ENCODE measurements at regions not wholly inside any gene's neighbourhood (a gene's known extent, or its start where the extent isn't known, plus 50 kb on each side); places are given as distances from the start of the nearest gene placed in this dataset.
"Not testable (repeated sequence)": the region's sequence is repeated elsewhere in the genome, so short reads cannot be mapped to it uniquely, and the experiment has no call there.

DNA sequence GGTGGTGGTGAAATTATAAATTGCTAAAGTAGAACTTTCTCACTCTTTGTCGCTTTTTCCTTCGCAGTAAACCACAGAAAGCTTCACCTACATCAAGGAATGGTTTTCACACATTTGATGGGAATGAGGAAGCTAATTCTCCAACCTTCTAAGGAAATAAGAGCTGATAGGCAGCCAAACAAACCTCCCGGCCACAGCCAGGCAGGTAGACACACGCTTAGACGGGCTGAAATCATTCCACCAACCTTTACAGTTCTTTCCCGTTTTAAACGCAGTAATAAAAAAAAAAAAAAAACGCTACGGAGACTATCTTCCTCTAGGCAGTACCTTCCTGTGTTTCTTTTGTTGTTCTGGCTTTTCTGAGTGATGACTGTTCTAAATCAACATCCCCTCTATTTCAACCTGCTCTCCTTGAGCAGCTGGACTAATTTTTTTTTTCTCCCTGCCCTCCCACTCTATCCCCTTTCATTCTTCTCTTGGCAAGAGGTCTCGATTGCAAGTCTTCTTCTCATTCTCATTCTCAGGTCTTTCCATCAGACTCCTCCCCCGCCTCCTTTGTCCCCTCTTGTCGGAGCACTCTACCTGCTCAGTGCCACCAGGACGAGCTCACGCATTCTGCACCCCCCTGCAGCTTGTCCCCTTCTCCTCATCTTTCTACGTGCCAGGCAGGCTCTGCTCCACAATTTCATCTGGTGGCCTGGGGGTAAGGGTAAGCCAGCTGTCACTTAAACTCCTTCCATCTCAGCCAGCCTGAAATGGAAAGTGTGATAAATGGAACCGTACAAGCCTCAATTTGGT lies 391.1 kb upstream of the MDFIC2 start:
- WGBS = 78% methylated on average over 15 of the region's 16 CpGs
- Histone ChIP-seq H3K36me3 (ENCODE audit: insufficient read depth, low read length) (no peaks in the 10 kb centered on the region), H3K4me3 (ENCODE audit: low read length) (no peak overlapping the region), H3K27ac (ENCODE audit: low read depth, low read length) (no peak overlapping the region), H3K9ac (ENCODE audit: low read depth, low read length) (no peak overlapping the region), H3K9me3 (ENCODE audit: insufficient read depth, low read depth, low read length) (no peaks in the 10 kb centered on the region), H3K4me1 (ENCODE audit: insufficient read depth, low read length) (peaks cover 26% of the 10 kb centered on the region), H3K27me3 (ENCODE audit: insufficient read depth, low read length) (no peaks in the 10 kb centered on the region)

DNA sequence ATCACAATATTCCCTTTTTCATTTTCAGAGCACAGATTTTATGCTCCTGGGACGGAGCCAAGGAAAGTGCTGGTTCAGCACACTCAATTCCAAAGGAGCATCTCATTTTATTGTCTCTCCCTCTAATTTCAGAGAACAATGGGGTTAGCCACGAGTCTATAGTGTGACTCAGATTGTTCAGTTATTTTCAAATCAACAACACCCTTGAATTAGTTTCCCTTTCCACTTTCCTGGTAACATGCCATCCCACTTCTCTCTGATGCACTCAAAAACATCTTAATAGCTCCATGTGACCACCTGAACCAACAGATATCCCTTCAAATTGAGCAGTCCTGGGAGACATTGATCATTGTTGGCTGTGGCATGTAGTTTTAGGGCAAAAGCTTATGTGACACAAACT lies 389.7 kb upstream of the MDFIC2 start:
- Histone ChIP-seq H3K27me3 (ENCODE audit: insufficient read depth, low read length) (no peaks in the 10 kb centered on the region), H3K4me1 (ENCODE audit: insufficient read depth, low read length) (peaks cover 26% of the 10 kb centered on the region), H3K36me3 (ENCODE audit: insufficient read depth, low read length) (no peaks in the 10 kb centered on the region), H3K27ac (ENCODE audit: low read depth, low read length) (no peak overlapping the region), H3K4me3 (ENCODE audit: low read length) (no peak overlapping the region), H3K9ac (ENCODE audit: low read depth, low read length) (no peak overlapping the region), H3K9me3 (ENCODE audit: insufficient read depth, low read depth, low read length) (no peaks in the 10 kb centered on the region)
- WGBS = 82% methylated on average over 2 of the region's 2 CpGs

DNA sequence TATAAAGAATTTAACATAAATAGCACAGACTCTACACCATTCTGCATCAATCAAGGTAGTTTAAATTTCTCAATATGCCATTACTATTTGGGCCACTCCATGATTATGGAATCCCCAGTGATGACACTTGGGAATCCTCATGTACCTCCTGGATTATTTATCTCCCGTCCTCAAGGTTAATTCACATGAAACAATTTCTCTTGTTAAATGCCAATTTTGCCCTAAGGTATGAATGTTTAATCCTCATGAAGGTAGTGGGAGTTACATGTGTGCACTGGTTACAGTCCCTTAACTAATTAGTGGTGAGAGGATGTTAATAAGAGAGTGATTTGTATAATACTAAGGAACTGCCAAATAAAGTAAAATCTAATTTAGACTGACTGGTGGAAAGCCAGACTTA lies 372.3 kb upstream of the MDFIC2 start:
- H3K36me3 ChIP-seq (ENCODE audit: insufficient read depth, low read length) = no peaks in the 10 kb centered on the region
- no peak overlapping the region for H3K27ac ChIP-seq (ENCODE audit: low read depth, low read length)
- 89% methylated on average over 1 of the region's 1 CpG for WGBS
- no peaks in the 10 kb centered on the region for H3K4me1 ChIP-seq (ENCODE audit: insufficient read depth, low read length)
- no peak overlapping the region for H3K9ac ChIP-seq (ENCODE audit: low read depth, low read length)
- H3K9me3 ChIP-seq (ENCODE audit: insufficient read depth, low read depth, low read length) = no peaks in the 10 kb centered on the region
- H3K4me3 ChIP-seq (ENCODE audit: low read length) = no peak overlapping the region
- H3K27me3 ChIP-seq (ENCODE audit: insufficient read depth, low read length) = no peaks in the 10 kb centered on the region

DNA sequence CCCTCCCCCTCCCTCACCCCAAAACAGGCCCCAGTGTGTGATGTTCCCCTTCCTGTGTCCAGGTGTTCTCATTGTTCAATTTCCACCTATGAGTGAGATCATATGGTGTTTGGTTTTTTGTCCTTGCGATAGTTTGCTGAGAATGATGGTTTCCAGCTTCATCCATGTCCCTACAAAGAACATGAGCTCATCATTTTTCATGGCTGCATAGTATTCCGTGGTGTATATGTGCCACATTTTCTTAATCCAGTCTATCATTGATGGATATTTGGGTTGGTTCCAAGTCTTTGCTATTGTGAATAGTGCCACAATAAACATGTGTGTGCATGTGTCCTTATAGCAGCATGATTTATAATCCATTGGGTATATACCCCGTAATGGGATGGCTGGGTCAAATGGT lies 363.4 kb upstream of the MDFIC2 start:
- not testable (repeated sequence) for H3K4me3 ChIP-seq (ENCODE audit: low read length); H3K27me3 ChIP-seq (ENCODE audit: insufficient read depth, low read length); H3K4me1 ChIP-seq (ENCODE audit: insufficient read depth, low read length); H3K36me3 ChIP-seq (ENCODE audit: insufficient read depth, low read length); H3K9me3 ChIP-seq (ENCODE audit: insufficient read depth, low read depth, low read length); H3K9ac ChIP-seq (ENCODE audit: low read depth, low read length); H3K27ac ChIP-seq (ENCODE audit: low read depth, low read length)
- whole genome bisulfite sequencing = 83% methylated on average over 1 of the region's 3 CpGs

DNA sequence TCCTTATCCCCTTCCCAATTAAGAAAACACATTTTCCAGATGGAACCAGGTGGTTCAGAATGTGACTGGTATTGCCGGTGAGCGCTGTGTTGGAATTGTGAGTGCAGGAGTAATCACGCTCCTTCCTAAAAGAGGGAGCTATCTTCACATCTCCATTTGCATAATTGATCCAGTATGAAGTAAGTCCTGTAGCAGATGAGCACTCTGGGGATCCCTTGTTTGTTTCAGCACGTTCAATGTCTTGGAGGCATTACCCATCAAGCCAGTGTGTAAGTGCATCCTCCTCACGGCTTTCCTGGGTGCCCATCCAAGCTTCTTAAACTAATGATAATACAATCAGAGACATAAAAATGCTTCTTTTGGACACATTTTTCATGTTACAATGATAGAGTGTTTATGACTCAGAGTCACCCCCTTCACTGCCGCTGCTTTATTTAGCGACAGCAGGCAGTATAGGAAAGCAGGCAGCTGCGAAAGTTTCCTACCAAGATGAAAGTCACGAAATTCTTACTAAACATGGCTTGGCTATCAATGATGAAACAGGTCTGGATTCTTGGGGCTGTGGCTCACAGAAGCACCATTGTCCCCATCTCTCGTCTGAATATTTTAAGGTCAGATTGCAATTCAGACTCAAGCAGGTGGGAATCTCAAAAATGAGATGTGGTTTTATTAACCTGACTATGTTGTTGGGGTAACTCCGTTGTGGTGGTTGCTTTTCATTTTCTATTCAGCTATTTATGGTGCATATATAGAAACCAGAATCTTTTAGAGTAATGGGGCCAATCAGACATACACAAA lies 346.3 kb upstream of the MDFIC2 start:
- WGBS = 96% methylated on average over 10 of the region's 11 CpGs
- no peak overlapping the region for H3K4me3 ChIP-seq (ENCODE audit: low read length)

DNA sequence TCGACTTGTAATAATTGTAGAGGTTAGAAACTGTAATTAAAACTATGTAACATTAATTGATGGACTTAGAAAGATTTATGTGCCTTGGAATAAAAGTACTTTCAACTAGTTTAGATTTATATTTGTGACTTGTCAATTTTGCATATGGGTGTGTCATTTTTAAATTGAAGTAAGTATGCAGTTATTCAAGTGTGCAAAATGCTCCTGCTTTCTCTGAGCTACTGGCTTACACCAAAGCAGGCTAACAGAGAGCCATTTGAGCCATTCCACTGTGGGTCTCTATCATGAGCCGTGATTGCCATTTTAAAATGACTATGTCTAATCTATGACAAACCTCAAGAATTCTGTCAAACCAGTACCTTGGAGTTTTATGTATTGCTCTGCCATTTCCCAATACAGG lies 345.0 kb upstream of the MDFIC2 start:
- Histone ChIP-seq H3K4me1 (ENCODE audit: insufficient read depth, low read length) (0 out of 2 replicates have a peak, but pooled peaks cover 4% of the 10 kb centered on the region), H3K27me3 (ENCODE audit: insufficient read depth, low read length) (no peaks in the 10 kb centered on the region), H3K9me3 (ENCODE audit: insufficient read depth, low read depth, low read length) (no peaks in the 10 kb centered on the region), H3K9ac (ENCODE audit: low read depth, low read length) (no peak overlapping the region), H3K4me3 (ENCODE audit: low read length) (no peak overlapping the region), H3K36me3 (ENCODE audit: insufficient read depth, low read length) (no peaks in the 10 kb centered on the region), H3K27ac (ENCODE audit: low read depth, low read length) (no peak overlapping the region)
- 99% methylated on average over 2 of the region's 2 CpGs for WGBS

More for the DNA sequence above, 346.3 kb upstream of the MDFIC2 start:
- Histone ChIP-seq H3K9me3 (ENCODE audit: insufficient read depth, low read depth, low read length) (no peaks in the 10 kb centered on the region), H3K4me1 (ENCODE audit: insufficient read depth, low read length) (0 out of 2 replicates have a peak, but pooled peaks cover 4% of the 10 kb centered on the region), H3K9ac (ENCODE audit: low read depth, low read length) (no peak overlapping the region), H3K27me3 (ENCODE audit: insufficient read depth, low read length) (no peaks in the 10 kb centered on the region), H3K27ac (ENCODE audit: low read depth, low read length) (no peak overlapping the region), H3K36me3 (ENCODE audit: insufficient read depth, low read length) (no peaks in the 10 kb centered on the region)

DNA sequence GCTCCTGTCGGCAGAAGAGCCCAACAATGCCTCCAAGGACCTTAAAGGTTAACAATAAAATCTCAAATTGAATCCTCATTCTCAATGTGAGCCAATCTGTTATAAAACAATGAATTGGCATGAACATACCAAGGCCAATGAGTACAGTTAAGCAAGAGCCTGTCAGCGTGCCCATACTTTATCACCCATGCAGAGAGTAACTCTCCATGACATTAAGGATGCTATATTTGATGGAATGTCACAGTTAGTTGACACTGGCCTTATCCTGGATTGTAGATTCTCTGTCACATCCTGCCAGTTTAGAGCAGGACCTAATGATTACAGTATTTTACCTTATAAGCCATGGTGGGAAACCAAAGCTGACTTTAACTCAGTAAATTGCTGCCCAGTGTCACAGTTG lies 335.4 kb upstream of the MDFIC2 start:
- Histone ChIP-seq H3K36me3 (ENCODE audit: insufficient read depth, low read length) (no peaks in the 10 kb centered on the region), H3K4me3 (ENCODE audit: low read length) (no peak overlapping the region), H3K9me3 (ENCODE audit: insufficient read depth, low read depth, low read length) (no peaks in the 10 kb centered on the region), H3K27me3 (ENCODE audit: insufficient read depth, low read length) (no peaks in the 10 kb centered on the region), H3K4me1 (ENCODE audit: insufficient read depth, low read length) (no peaks in the 10 kb centered on the region), H3K27ac (ENCODE audit: low read depth, low read length) (no peak overlapping the region), H3K9ac (ENCODE audit: low read depth, low read length) (no peak overlapping the region)
- 90% methylated on average over 2 of the region's 2 CpGs for WGBS

DNA sequence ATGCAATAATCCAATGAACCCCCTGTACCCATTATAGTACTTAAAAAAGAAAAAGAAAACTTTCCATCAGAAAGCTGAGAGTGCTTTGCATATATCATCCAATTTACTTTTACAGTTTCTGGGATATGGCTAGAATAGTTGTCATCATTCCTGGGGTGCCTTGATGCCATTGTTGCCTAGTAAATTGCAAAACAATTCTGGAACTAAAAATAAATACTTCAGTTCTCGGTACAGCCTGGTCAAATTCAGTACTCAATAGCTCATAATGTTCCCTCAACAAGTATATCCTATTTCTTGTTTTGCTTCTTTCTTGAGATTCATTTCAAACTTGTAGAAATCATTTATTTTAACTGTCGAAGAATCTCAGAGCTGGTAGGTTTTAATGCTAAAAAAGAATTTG lies 334.7 kb upstream of the MDFIC2 start:
- Histone ChIP-seq H3K4me3 (ENCODE audit: low read length) (no peak overlapping the region), H3K36me3 (ENCODE audit: insufficient read depth, low read length) (no peaks in the 10 kb centered on the region), H3K27ac (ENCODE audit: low read depth, low read length) (no peak overlapping the region), H3K9me3 (ENCODE audit: insufficient read depth, low read depth, low read length) (no peaks in the 10 kb centered on the region), H3K9ac (ENCODE audit: low read depth, low read length) (no peak overlapping the region), H3K27me3 (ENCODE audit: insufficient read depth, low read length) (no peaks in the 10 kb centered on the region), H3K4me1 (ENCODE audit: insufficient read depth, low read length) (no peaks in the 10 kb centered on the region)
- 90% methylated on average over 2 of the region's 2 CpGs for WGBS

DNA sequence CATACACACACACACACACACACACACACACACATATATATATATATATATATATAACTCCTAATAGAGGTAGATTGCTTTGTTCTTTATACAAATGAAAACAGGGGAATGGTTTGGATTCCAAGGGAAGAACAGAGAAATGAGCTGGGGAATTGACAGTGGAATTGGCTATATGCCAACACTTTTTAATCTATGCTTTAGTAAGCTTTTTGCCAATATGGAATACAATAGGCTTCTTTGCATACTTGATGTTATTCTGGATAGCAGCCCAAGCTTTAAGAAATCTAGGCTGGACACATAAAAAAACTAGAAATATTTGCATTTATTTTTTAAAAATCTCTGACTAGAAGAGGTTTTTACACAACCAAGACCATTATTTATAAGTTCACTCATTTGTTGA lies 334.2 kb upstream of the MDFIC2 start:
- Histone ChIP-seq H3K4me3 (ENCODE audit: low read length) (no peak overlapping the region), H3K9me3 (ENCODE audit: insufficient read depth, low read depth, low read length) (no peaks in the 10 kb centered on the region)

DNA sequence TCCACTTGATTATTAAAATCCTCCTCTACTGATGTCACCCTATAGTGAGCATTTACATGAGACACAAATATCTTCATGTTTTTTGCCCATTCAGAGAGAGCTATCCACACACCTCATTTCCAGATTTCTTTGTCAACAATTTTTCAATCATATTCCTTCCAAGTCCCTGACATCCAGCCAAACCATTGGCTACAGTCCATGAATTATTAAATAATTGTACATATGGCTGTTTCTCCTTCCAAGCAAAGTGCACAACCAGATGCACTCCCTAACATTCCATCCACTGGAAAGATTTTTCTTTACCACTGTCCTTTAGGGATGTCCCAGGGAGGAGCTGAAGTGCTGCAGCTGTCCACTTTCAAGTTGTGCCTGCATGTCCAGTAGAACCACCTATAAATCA lies 328.0 kb upstream of the MDFIC2 start:
- Histone ChIP-seq H3K27ac (ENCODE audit: low read depth, low read length) (no peak overlapping the region), H3K27me3 (ENCODE audit: insufficient read depth, low read length) (no peaks in the 10 kb centered on the region; the same call in 1 of the 2 replicates), H3K9me3 (ENCODE audit: insufficient read depth, low read depth, low read length) (no peaks in the 10 kb centered on the region), H3K4me1 (ENCODE audit: insufficient read depth, low read length) (no peaks in the 10 kb centered on the region), H3K36me3 (ENCODE audit: insufficient read depth, low read length) (no peaks in the 10 kb centered on the region), H3K4me3 (ENCODE audit: low read length) (no peak overlapping the region), H3K9ac (ENCODE audit: low read depth, low read length) (no peak overlapping the region)

More for the DNA sequence above, 334.2 kb upstream of the MDFIC2 start:
- no peak overlapping the region for H3K27ac ChIP-seq (ENCODE audit: low read depth, low read length)
- H3K9ac ChIP-seq (ENCODE audit: low read depth, low read length) = no peak overlapping the region
- H3K27me3 ChIP-seq (ENCODE audit: insufficient read depth, low read length) = no peaks in the 10 kb centered on the region
- no peaks in the 10 kb centered on the region for H3K36me3 ChIP-seq (ENCODE audit: insufficient read depth, low read length)
- H3K4me1 ChIP-seq (ENCODE audit: insufficient read depth, low read length) = no peaks in the 10 kb centered on the region

DNA sequence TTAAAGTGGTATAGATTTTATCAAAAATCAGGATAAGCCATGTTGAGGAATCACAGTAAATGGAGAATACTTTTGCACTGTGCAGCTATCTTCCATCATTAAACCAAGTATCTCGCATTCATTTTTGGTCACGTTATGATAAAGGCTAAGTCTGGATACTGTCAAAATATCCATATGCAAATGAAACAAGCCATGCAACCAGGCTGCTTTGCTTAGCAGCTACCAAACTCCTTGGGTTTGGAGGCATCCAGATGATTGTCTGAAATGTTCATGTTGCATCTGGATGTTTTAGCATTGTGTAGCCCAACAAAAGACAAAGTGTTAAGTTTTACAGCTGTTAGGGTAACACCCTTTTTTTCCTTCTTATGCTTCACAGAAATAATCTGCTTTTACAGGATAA lies 322.9 kb upstream of the MDFIC2 start:
- no peaks in the 10 kb centered on the region for H3K9me3 ChIP-seq (ENCODE audit: insufficient read depth, low read depth, low read length)
- WGBS = 76% methylated on average over 2 of the region's 2 CpGs
- H3K4me1 ChIP-seq (ENCODE audit: insufficient read depth, low read length) = peaks cover 14% of the 10 kb centered on the region

More for the DNA sequence above, 322.9 kb upstream of the MDFIC2 start:
- peaks cover 12% of the 10 kb centered on the region; the same call in 1 of the 2 replicates for H3K27me3 ChIP-seq (ENCODE audit: insufficient read depth, low read length)
- H3K9ac ChIP-seq (ENCODE audit: low read depth, low read length) = no peak overlapping the region
- H3K27ac ChIP-seq (ENCODE audit: low read depth, low read length) = no peak overlapping the region
- no peak overlapping the region for H3K4me3 ChIP-seq (ENCODE audit: low read length)
- H3K36me3 ChIP-seq (ENCODE audit: insufficient read depth, low read length) = no peaks in the 10 kb centered on the region

Measured in HUES64 (cell line).